M059J (cell line): ENCODE measurements at regions not wholly inside any gene's neighbourhood (a gene's known extent, or its start where the extent isn't known, plus 50 kb on each side); places are given as distances from the start of the nearest gene placed in this dataset.

Experiments
- DNase-seq: peaks from one replicate; pipeline ENCODE4 v3.0.0-alpha.2; 2012; ENCODE audit warnings: low read depth

DNA sequence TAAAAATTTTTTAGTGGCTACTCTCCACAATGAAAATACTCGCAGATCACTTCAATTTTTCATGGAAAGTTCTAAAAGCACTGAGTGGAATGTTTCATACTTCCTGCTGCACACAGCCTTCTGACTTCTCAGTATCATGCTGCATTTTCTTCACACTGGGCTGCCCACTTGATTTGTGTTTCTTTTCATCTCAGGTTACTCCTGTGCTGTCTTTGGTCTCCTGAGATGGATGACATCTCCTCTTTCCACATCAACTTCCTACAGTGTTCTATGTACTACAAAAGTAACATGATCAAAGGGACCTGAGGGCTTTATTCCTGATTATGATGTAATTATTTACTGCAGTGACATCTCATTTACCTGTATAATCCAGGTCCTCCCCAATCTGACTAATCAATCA lies 927.7 kb downstream of the ROBO2 start:
- DNase-seq = no peak

DNA sequence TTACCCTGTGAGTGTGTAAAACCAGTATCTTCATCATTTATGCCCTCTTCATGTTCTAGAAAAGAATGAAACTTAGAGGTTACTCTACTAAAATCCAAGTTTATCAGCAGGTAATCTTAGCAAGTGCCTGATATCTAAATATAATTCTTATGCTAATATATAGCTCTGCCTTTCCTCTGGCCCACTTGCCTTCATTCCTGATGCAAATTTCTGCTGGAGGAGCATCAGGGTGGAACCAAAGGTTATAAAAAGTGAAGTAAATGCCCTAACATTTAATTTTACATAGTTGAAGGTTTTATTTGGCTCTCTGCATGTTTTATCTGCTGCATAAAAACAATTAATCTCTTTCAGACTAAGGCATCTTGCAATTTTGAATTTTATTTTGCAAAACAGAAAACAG lies 936.2 kb downstream of the ROBO2 start:
- no peak for DNase-seq

- peak; percentile 9 for DNase-seq
Measured at GRCh38 chr3:78003090-78003489, 963.2 kb downstream of the ROBO2 start.

DNA sequence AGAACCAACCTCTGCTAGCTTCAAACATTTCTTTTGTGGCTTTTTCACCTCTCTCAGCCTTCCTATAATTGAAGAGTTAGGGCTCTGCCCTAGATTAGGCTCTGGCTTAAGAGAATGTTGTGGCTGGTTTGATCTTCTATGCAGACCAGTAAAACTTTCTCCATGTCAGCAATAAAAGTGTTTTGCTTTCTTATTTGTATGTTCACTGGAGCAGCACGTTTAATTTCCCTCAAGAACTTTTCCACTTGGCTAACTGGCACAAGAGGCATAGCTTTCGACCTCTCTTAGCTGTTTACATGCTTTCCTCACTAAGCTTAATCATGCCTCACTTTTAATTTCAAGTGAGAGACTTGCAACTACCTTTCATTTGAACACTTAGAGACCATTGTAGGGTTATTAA lies 964.7 kb downstream of the ROBO2 start:
- DNase-seq = no peak

GRCh38 chr3:78013653-78014052 lies 973.8 kb downstream of the ROBO2 start:
- no peak for DNase-seq

- no peak for DNase-seq
Measured at GRCh38 chr3:78015856-78016255, 976.0 kb downstream of the ROBO2 start.

GRCh38 chr3:78021710-78022109 lies 981.8 kb downstream of the ROBO2 start:
- no peak for DNase-seq

DNA sequence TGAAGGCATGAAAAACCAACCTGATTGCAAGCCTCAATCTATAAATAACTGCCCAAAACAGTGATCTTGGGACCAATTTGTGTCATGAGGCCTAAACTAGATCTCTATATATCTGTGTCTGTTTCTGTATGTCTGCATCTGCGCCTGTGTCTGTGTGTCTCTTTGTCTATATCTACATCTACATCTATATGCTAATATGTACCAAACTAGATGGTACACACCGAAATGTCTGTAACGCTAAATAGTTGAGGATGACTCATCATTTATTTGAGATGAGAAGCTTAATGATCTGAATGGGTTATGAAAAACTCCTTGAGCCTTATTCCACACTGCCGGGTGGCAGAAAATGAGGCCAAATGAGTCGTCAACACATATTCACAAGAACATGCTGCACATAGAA lies 982.3 kb downstream of the ROBO2 start:
- DNase-seq = no peak

DNA sequence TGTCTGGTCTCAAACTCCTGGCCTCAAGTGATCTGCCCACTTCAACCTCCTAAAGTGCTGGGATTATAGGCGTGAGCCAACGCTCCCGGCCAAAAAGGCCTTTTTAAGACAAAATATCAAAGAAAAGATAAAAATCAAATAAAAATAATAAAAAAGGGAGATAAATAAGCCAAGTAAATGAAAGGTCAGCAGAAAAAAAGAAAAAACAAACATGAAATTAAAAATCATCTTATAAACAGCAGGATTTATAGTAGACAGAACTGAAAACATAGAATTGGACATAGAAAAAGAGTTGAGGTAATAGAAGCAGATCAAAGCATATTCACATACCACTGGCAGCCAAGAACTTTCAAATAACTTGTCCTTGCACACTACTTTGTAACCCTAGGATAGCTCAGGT lies 983.4 kb downstream of the ROBO2 start:
- DNase-seq = no peak

DNA sequence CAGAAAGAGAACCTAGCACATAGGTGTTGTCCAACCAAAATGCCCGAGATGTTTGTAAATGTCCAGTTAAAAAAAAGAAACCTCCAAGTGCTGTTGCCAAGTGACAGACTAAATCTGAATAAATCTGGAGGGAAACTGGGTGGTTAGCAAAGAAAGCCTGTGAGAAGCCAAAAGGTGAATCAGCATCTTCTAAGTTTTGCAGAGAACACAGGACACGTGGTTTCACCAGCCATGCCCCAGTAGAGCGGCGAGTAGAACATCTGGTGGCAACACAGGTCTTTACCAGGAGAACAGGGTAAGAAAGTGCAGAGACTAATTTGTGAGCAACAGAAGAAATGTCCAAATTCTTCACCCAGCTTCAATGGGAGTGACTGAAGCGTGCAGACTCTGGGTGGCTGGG lies 986.0 kb downstream of the ROBO2 start:
- DNase-seq = peak; percentile 54

DNA sequence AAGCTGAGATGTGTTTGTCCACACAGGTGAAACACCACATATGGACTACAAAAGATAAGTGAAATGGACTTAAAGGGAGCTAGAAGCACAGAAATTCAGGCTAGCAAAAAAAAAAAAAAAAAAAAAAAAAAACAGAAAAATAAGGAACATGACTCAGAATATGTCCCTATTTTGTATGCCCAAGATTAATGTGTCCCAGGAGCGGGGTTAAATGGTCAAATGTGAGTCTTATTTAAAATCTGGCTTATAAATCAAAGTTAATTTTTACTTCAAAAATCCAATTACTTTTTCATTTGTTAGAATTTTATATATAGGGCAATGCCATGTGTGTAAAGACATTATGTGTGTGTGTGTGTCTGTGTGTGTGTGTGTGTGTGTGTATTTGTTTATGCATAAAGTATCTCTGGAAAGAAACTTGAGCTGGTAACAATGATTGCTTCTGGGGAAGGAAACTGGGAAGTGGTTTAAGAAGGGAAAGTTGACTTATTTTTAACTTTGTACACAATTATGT lies 986.5 kb downstream of the ROBO2 start:
- peak; percentile 24 for DNase-seq

DNA sequence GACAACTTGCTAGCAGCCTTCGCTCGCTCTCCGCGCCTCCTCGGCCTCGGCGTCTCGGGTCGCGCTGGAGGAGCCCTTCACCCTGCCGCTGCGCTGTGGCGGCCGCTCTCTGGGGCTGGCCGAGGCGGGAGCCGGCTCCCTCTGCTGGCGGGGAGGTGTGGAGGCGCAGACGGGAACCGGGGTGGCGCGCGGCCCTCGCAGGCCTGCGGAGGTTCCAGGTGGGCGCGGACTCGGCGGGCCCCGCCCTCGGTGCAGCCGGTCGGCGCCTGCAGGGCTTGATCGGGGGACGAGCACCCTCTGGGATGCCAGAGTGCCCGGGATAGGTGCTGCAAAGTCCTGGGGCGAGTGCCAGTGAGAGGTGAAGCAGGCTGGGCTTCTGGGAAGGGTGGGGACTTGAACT lies 989.9 kb downstream of the ROBO2 start:
- no peak for DNase-seq

GRCh38 chr3:78035131-78035641 lies 995.3 kb downstream of the ROBO2 start:
- DNase-seq = no peak

DNA sequence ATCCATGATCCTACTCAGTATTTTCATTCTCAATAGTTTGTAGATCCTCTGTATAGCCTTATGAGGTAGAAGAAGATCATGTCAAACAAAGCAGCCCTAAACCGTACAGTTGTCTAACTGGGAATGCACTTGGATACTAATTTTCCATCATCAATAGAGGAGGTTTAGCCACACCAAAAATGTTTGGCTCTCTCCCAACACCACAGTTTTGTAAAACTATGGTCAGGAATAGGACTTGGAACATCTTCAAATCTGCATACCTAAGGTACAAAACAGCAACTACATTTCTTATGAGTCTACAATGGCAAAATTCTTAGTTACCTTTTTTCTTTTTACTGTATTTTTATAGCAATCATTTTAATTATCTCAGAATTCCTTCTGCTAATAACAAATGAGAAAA lies 1001.6 kb downstream of the ROBO2 start:
- peak; percentile 46 for DNase-seq

DNA sequence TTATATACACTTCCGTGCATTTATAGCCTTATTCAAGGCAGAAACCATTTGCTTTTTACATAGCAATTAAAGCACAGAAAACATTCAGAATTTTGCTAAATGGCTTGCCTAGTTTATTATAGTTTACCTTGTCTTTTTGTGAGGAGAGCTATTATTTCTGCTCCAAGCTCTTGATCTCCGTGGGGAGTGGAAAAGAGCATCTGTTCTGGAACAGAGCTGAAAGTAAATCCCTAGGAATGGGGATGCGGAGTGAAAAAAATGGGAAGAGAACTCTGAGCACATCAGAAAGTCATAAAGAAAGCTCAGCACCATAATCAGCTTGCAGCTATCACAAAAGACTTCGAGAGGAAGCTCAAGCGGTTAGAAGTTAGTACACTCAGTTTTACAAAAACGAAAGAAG lies 1006.7 kb downstream of the ROBO2 start:
- DNase-seq = no peak

DNA sequence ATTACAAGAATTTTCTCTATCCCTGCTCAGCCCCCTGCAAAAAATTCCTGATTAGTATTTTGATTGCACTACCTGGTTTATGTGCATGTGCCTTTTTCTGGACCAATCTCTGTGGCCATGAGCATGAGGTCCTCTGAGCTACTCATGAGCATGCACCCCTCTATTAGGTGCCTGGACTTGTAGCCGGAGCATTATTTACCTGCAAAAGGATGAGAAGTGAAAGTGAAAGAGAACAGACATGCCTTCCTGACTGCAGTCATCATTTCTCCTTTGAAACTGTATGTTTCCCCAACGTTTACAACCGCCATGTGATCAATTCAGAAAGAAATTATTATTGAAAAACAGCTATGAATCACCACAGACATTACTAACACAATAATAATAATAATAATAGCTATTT lies 1008.8 kb downstream of the ROBO2 start:
- DNase-seq = no peak

DNA sequence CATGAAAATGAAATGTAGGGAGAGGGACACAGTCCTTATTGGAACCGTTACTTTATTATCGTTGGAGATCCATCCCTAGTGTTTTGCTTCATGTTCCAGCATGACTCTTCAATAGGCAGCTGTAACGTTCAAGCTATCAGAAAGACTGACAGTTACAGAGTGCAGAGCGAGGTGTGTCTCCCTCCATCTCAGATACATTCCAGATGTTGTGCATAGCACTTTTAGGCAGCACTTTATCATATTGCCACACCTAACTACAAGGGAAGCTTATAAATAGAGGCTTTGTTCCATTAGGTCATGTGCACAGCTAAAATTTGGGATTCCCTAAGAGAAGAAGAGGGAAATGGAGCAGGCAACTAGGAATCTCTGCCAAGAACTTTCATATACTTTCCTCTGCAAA lies 1009.6 kb downstream of the ROBO2 start:
- DNase-seq = no peak

DNA sequence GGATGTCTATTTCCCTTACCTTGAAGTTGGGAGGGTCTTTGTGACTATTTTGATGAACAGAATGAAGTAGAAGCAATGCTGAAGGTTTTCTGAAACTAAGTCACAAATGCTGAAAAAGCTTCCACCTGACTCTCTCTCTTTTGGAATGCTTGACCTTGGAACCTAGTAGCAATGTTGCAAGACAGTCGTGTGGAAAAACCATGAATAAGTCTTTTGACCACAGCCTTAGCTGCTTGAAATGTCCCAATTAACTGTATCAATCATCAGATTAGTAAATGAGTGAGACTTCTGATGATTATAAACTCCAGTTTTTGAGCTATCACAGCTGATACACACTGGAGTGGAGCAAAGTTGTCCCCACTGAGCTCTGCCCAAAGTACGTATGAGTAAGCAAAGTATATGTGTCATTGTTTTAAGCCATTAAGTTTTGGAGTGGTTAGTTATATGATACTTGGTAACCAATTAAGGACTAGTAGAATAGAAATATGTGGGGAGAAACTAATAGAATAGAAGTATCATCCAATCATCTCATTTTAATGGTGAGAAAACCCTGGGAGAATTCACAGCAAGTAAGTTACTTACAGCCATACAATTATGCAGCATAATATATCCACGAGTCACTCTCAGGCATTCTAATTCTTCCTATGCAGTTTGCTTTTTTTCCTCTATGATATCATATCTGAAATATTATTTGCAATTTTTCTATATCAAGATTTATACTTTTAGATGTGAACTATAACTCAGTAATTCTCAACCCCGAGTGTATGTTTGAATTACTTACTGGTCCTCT lies 1010.6 kb downstream of the ROBO2 start:
- no peak for DNase-seq

DNA sequence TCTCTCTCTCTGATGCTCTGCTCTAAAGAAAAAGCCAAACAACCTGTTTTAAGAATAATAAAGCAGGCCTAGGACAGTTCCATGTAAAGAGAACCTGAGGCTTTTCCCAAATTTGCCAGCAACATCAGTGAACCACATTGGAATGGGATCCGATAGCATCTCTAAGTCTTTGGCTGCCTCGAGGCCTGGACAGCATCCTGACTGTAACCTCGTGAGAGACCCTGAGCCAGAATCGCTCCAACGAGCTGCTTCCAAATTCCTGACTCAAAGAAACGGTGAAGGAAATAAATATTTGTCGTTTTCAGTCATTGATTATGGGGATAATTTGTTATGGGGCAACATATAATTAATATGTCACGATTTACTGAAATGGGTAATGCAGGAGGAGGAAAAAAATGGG lies 1012.8 kb downstream of the ROBO2 start:
- no peak for DNase-seq

DNA sequence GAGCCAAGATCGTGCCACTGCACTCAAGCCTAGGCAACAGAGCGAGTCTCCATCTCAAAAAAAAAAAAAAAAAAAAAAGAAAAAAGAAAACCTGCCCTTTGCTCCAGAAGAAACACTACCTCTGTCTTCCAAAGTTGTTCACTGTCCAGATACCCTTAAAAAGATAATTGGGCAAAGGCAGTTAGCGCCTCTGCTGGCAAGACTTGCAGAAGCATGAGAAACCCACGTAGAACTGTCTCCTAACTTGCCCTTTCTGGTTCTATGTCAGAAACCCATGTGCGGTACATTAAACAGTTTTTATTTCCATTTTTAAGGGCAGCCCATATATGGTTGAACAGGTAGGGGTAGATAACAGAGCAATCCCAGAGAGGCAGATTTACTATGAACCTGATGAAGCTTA lies 1026.4 kb downstream of the ROBO2 start:
- DNase-seq = no peak

DNA sequence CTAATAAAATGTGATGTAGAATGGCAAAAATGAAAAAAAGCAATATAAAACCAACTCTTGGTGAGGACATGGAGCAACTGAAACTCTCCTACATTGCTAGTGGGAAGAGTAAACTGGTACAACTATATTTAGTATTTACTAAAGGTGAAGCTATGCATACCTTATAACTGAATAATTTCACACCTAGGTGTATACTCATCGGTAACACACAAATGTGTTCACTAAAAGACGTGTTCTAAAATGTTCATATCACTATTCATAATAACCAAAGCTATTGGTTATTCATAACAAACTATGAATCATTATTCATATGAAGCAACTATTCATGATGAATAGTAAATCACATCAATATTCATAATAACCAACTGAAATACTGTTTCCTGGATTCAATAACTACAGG lies 1030.3 kb downstream of the ROBO2 start:
- no peak for DNase-seq

- DNase-seq = no peak
Measured at GRCh38 chr3:78076379-78076778, 1036.5 kb downstream of the ROBO2 start.

DNA sequence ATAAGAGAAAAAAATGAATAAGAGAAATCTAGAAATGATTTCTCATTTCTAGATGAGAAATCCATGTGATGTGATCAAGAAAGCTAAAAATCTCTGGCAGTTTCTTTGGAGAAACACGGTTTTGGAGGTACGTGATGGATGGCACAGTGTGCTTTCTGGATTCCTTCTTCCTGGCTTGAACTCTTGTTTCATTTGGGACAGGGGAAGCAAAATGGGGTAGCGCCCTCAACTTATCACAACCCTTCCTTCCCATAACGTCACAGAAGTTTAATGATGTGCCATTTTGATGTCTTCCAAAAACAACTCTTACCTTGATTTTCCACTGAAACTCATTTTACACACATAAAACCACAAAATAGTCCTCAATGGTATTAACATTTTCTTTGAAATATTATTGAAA lies 1037.3 kb downstream of the ROBO2 start:
- no peak for DNase-seq

DNA sequence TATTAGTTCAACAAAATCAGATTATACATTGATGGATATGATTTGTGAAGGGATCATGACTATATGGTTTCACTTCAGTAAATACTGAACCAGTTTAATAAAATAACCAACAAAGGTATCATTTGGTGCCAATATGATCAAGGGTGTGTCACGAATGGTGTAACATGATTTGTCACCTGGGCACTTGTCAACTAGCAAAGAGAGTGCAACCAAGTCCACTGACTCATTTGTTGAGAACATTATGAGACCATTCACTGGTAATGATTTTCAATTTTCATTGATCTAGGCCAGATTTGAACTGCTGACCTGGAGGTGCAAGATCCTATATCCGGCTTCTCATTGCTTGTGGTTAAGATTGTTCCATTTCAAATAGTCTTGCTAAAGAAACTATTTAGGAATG lies 1037.9 kb downstream of the ROBO2 start:
- no peak for DNase-seq
